Chondrocyte (in vitro differentiated cells): ENCODE measurements at regions not wholly inside any gene's neighbourhood (a gene's known extent, or its start where the extent isn't known, plus 50 kb on each side); places are given as distances from the start of the nearest gene placed in this dataset.
A peak's percentile ranks its signal among the peaks of the same experiment; 100 is the strongest.

ENCODE experiments used
- DNase-seq: peaks from one replicate; pipeline ENCODE4 v3.0.0; 2021; ENCODE audit warnings: mixed read lengths, low spot score
- H3K27ac Mint-ChIP-seq: one replicate; pipeline ENCODE4 v1.8.0; 2021; ENCODE audit warnings: mild to moderate bottlenecking, moderate library complexity, mixed read lengths; ENCODE audit not compliant: unreplicated experiment
- H3K27me3 Mint-ChIP-seq: 2 replicates; pipeline ENCODE4 v1.8.0; 2021; ENCODE audit warnings: low read depth, mixed read lengths
- H3K36me3 Mint-ChIP-seq: 2 replicates; pipeline ENCODE4 v1.8.0; 2021; ENCODE audit warnings: low read depth, mixed read lengths
- H3K4me1 Mint-ChIP-seq: 2 replicates; pipeline ENCODE4 v1.8.0; 2021; ENCODE audit warnings: low read depth, mild to moderate bottlenecking, mixed read lengths
- H3K4me3 Mint-ChIP-seq: one replicate; pipeline ENCODE4 v1.8.0; 2021; ENCODE audit warnings: mild to moderate bottlenecking, moderate library complexity, mixed read lengths; ENCODE audit not compliant: unreplicated experiment
- H3K9me3 Mint-ChIP-seq: 2 replicates; pipeline ENCODE4 v1.8.0; 2021; ENCODE audit warnings: low read depth, mixed read lengths
- CTCF ChIP-seq: fragments of 200-600 bp; sonication (generic); IDR thresholded peaks from 2 replicates; pipeline ENCODE4 v1.5.0; 2021; ENCODE audit warnings: antibody characterized with exemption, mild to moderate bottlenecking, moderate library complexity

- H3K4me1 Mint-ChIP-seq = no peaks in the 10 kb centered on the region
- no peak for TF ChIP-seq CTCF
- H3K36me3 Mint-ChIP-seq = no peaks in the 10 kb centered on the region
- peaks cover 4% of the 10 kb centered on the region for H3K27me3 Mint-ChIP-seq
- H3K27ac Mint-ChIP-seq = no peak overlapping the region
- no peak for DNase-seq
- H3K4me3 Mint-ChIP-seq = no peak overlapping the region
- H3K9me3 Mint-ChIP-seq = no peaks in the 10 kb centered on the region
These were observed 319.3 kb upstream of the CCDC179 start for GRCh38 chr11:23179609-23180008.

GRCh38 chr11:23181022-23181807 lies 320.9 kb upstream of the CCDC179 start:
- Mint-ChIP-seq H3K27me3 (peaks cover 4% of the 10 kb centered on the region), H3K4me3 (no peak overlapping the region), H3K27ac (no peak overlapping the region), H3K9me3 (no peaks in the 10 kb centered on the region), H3K36me3 (no peaks in the 10 kb centered on the region), H3K4me1 (no peaks in the 10 kb centered on the region)
- no peak for TF ChIP-seq CTCF
- DNase-seq = no peak

GRCh38 chr11:23192256-23192655 lies 332.0 kb upstream of the CCDC179 start:
- Mint-ChIP-seq H3K27me3 (peaks cover 2% of the 10 kb centered on the region), H3K36me3 (no peaks in the 10 kb centered on the region), H3K27ac (no peak overlapping the region), H3K4me1 (no peaks in the 10 kb centered on the region), H3K4me3 (no peak overlapping the region), H3K9me3 (no peaks in the 10 kb centered on the region)
- DNase-seq = no peak
- no peak for TF ChIP-seq CTCF

GRCh38 chr11:23201936-23202522 lies 341.8 kb upstream of the CCDC179 start:
- no peak overlapping the region for H3K27ac Mint-ChIP-seq
- H3K4me1 Mint-ChIP-seq = peaks cover 8% of the 10 kb centered on the region
- TF ChIP-seq CTCF = peak; percentile 18
- peaks cover 9% of the 10 kb centered on the region for H3K9me3 Mint-ChIP-seq
- no peaks in the 10 kb centered on the region for H3K36me3 Mint-ChIP-seq
- H3K27me3 Mint-ChIP-seq = no peaks in the 10 kb centered on the region
- H3K4me3 Mint-ChIP-seq = no peak overlapping the region
- peak; percentile 71 for DNase-seq

GRCh38 chr11:23202611-23203010 lies 342.3 kb upstream of the CCDC179 start:
- H3K4me3 Mint-ChIP-seq = no peak overlapping the region
- no peak for TF ChIP-seq CTCF
- peaks cover 8% of the 10 kb centered on the region for H3K9me3 Mint-ChIP-seq
- peaks cover 8% of the 10 kb centered on the region for H3K4me1 Mint-ChIP-seq
- DNase-seq = no peak
- H3K27me3 Mint-ChIP-seq = no peaks in the 10 kb centered on the region
- H3K36me3 Mint-ChIP-seq = no peaks in the 10 kb centered on the region
- no peak overlapping the region for H3K27ac Mint-ChIP-seq
